ENCODE measurements at regions not wholly inside any gene's neighbourhood (a gene's known extent, or its start where the extent isn't known, plus 50 kb on each side); places are given as distances from the start of the nearest gene placed in this dataset.

GRCh38 chr7:112670193-112670592 is 120.0 kb downstream of the TMEM168 start (continued):
- TF ChIP-seq ZNF318 (IDR thresholded peaks at IDR 0.05; ENCODE audit: borderline replicate concordance in 1 of 2, low read depth in 1 of 2) = no peak
- no peak for TF ChIP-seq ZNF785 (CRISPR knock-in tag; IDR thresholded peaks at IDR 0.05)
- TF ChIP-seq, protein P1, sequence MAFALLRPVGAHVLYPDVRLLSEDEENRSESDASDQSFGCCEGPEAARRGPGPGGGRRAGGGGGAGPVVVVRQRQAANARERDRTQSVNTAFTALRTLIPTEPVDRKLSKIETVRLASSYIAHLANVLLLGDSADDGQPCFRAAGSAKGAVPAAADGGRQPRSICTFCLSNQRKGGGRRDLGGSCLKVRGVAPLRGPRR (CRISPR knock-in tag; IDR thresholded peaks at IDR 0.05) = no peak
- TF ChIP-seq BCL6 (CRISPR knock-in tag; IDR thresholded peaks at IDR 0.05) = no peak
- no peak for TF ChIP-seq SUPT5H (IDR thresholded peaks at IDR 0.05)
- no peak for TF ChIP-seq CGGBP1 (CRISPR knock-in tag; IDR thresholded peaks at IDR 0.05)
- TF ChIP-seq, protein P2, sequence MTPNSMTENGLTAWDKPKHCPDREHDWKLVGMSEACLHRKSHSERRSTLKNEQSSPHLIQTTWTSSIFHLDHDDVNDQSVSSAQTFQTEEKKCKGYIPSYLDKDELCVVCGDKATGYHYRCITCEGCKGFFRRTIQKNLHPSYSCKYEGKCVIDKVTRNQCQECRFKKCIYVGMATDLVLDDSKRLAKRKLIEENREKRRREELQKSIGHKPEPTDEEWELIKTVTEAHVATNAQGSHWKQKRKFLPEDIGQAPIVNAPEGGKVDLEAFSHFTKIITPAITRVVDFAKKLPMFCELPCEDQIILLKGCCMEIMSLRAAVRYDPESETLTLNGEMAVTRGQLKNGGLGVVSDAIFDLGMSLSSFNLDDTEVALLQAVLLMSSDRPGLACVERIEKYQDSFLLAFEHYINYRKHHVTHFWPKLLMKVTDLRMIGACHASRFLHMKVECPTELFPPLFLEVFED (CRISPR knock-in tag; conservative IDR thresholded peaks at IDR 0.05) = no peak
- TF ChIP-seq, protein P3, sequence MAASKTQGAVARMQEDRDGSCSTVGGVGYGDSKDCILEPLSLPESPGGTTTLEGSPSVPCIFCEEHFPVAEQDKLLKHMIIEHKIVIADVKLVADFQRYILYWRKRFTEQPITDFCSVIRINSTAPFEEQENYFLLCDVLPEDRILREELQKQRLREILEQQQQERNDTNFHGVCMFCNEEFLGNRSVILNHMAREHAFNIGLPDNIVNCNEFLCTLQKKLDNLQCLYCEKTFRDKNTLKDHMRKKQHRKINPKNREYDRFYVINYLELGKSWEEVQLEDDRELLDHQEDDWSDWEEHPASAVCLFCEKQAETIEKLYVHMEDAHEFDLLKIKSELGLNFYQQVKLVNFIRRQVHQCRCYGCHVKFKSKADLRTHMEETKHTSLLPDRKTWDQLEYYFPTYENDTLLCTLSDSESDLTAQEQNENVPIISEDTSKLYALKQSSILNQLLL (CRISPR knock-in tag; IDR thresholded peaks at IDR 0.05; ENCODE audit: borderline replicate concordance) = no peak
- no peak for TF ChIP-seq L3MBTL2 (IDR thresholded peaks at IDR 0.05)
- TF ChIP-seq SMARCA4 (IDR thresholded peaks at IDR 0.05) = no peak
- TF ChIP-seq HINFP (tag; conservative IDR thresholded peaks at IDR 0.05; ENCODE audit: low read depth) = no peak
